IPS-15b (cell line): ENCODE measurements at regions not wholly inside any gene's neighbourhood (a gene's known extent, or its start where the extent isn't known, plus 50 kb on each side); places are given as distances from the start of the nearest gene placed in this dataset.

Experiments
- H3K27me3 ChIP-seq: one replicate; pipeline ENCODE4 v1.6.1; 2013; ENCODE audit warnings: low read length; ENCODE audit not compliant: control insufficient read depth, insufficient read depth
- H3K36me3 ChIP-seq: one replicate; pipeline ENCODE4 v1.6.1; 2013; ENCODE audit warnings: low read length; ENCODE audit not compliant: control insufficient read depth, insufficient read depth
- H3K4me1 ChIP-seq: one replicate; pipeline ENCODE4 v1.6.1; 2013; ENCODE audit warnings: mild to moderate bottlenecking, low read length; ENCODE audit not compliant: control insufficient read depth, insufficient read depth
- H3K4me3 ChIP-seq: one replicate; pipeline ENCODE4 v1.5.1; 2013; ENCODE audit warnings: low read depth, low read length
- H3K9ac ChIP-seq: one replicate; pipeline ENCODE4 v1.6.1; 2013; ENCODE audit warnings: low read depth, mild to moderate bottlenecking, low read length
- H3K9me3 ChIP-seq: one replicate; pipeline ENCODE4 v1.6.1; 2013; ENCODE audit warnings: mild to moderate bottlenecking, low read length; ENCODE audit not compliant: control insufficient read depth, insufficient read depth

GRCh38 chr3:82736696-82737277 is 975.3 kb upstream of the GBE1 start:
- no peaks in the 10 kb centered on the region for H3K9me3 ChIP-seq
- H3K36me3 ChIP-seq, result no peaks in the 10 kb centered on the region
- peaks cover 6% of the 10 kb centered on the region for H3K4me1 ChIP-seq
- H3K9ac ChIP-seq, result no peak overlapping the region
- H3K27me3 ChIP-seq, result no peaks in the 10 kb centered on the region
- H3K4me3 ChIP-seq, result peak overlapping the region; percentile 10

GRCh38 chr3:82715091-82715856 is 953.8 kb upstream of the GBE1 start:
- no peaks in the 10 kb centered on the region for H3K27me3 ChIP-seq
- no peak overlapping the region for H3K4me3 ChIP-seq
- no peaks in the 10 kb centered on the region for H3K4me1 ChIP-seq
- no peaks in the 10 kb centered on the region for H3K36me3 ChIP-seq
- no peaks in the 10 kb centered on the region for H3K9me3 ChIP-seq
- H3K9ac ChIP-seq, result no peak overlapping the region

GRCh38 chr3:82707035-82707434 is 945.6 kb upstream of the GBE1 start:
- no peaks in the 10 kb centered on the region for H3K36me3 ChIP-seq

GRCh38 chr3:82685761-82686160 is 924.3 kb upstream of the GBE1 start:
- Histone ChIP-seq H3K9me3 (no peaks in the 10 kb centered on the region), H3K27me3 (no peaks in the 10 kb centered on the region), H3K36me3 (no peaks in the 10 kb centered on the region), H3K4me1 (no peaks in the 10 kb centered on the region), H3K9ac (no peak overlapping the region), H3K4me3 (no peak overlapping the region)

More at GRCh38 chr3:82707035-82707434, 945.6 kb upstream of the GBE1 start:
- H3K9me3 ChIP-seq, result no peaks in the 10 kb centered on the region
- no peaks in the 10 kb centered on the region for H3K27me3 ChIP-seq
- H3K4me3 ChIP-seq, result no peak overlapping the region
- H3K4me1 ChIP-seq, result no peaks in the 10 kb centered on the region
- H3K9ac ChIP-seq, result no peak overlapping the region

- Histone ChIP-seq H3K36me3 (no peaks in the 10 kb centered on the region), H3K27me3 (no peaks in the 10 kb centered on the region), H3K9ac (no peak overlapping the region), H3K4me3 (no peak overlapping the region), H3K9me3 (no peaks in the 10 kb centered on the region), H3K4me1 (no peaks in the 10 kb centered on the region)
Observed at GRCh38 chr3:82676356-82677026, 915.0 kb upstream of the GBE1 start.

GRCh38 chr3:82672966-82673365 is 911.5 kb upstream of the GBE1 start:
- no peaks in the 10 kb centered on the region for H3K27me3 ChIP-seq
- H3K36me3 ChIP-seq, result no peaks in the 10 kb centered on the region
- no peak overlapping the region for H3K4me3 ChIP-seq
- no peaks in the 10 kb centered on the region for H3K4me1 ChIP-seq
- H3K9ac ChIP-seq, result no peak overlapping the region
- H3K9me3 ChIP-seq, result no peaks in the 10 kb centered on the region

GRCh38 chr3:82671466-82671865 is 910.0 kb upstream of the GBE1 start:
- no peaks in the 10 kb centered on the region for H3K9me3 ChIP-seq
- no peaks in the 10 kb centered on the region for H3K4me1 ChIP-seq

GRCh38 chr3:82654708-82655107 is 893.3 kb upstream of the GBE1 start:
- no peaks in the 10 kb centered on the region for H3K36me3 ChIP-seq
- no peaks in the 10 kb centered on the region for H3K9me3 ChIP-seq
- H3K27me3 ChIP-seq, result no peaks in the 10 kb centered on the region
- no peak overlapping the region for H3K9ac ChIP-seq
- no peak overlapping the region for H3K4me3 ChIP-seq
- H3K4me1 ChIP-seq, result no peaks in the 10 kb centered on the region

More at GRCh38 chr3:82671466-82671865, 910.0 kb upstream of the GBE1 start:
- no peaks in the 10 kb centered on the region for H3K36me3 ChIP-seq
- H3K27me3 ChIP-seq, result no peaks in the 10 kb centered on the region
- H3K4me3 ChIP-seq, result no peak overlapping the region
- no peak overlapping the region for H3K9ac ChIP-seq

- Histone ChIP-seq H3K36me3 (no peaks in the 10 kb centered on the region), H3K4me1 (no peaks in the 10 kb centered on the region), H3K9ac (no peak overlapping the region), H3K9me3 (peaks cover 3% of the 10 kb centered on the region), H3K27me3 (no peaks in the 10 kb centered on the region), H3K4me3 (no peak overlapping the region)
Observed at GRCh38 chr3:82643948-82644347, 882.5 kb upstream of the GBE1 start.

- Histone ChIP-seq H3K36me3 (no peaks in the 10 kb centered on the region), H3K9me3 (peaks cover 3% of the 10 kb centered on the region), H3K4me1 (no peaks in the 10 kb centered on the region), H3K4me3 (no peak overlapping the region), H3K27me3 (no peaks in the 10 kb centered on the region), H3K9ac (no peak overlapping the region)
Observed at GRCh38 chr3:82641701-82642100, 880.3 kb upstream of the GBE1 start.

- Histone ChIP-seq H3K36me3 (no peaks in the 10 kb centered on the region), H3K9ac (no peak overlapping the region), H3K27me3 (no peaks in the 10 kb centered on the region), H3K9me3 (peaks cover 3% of the 10 kb centered on the region), H3K4me1 (no peaks in the 10 kb centered on the region), H3K4me3 (no peak overlapping the region)
Observed at GRCh38 chr3:82640254-82640653, 878.8 kb upstream of the GBE1 start.

GRCh38 chr3:82637574-82637973 is 876.1 kb upstream of the GBE1 start:
- peaks cover 3% of the 10 kb centered on the region for H3K4me1 ChIP-seq
- no peaks in the 10 kb centered on the region for H3K36me3 ChIP-seq
- H3K9me3 ChIP-seq, result peaks cover 3% of the 10 kb centered on the region
- no peak overlapping the region for H3K9ac ChIP-seq
- no peaks in the 10 kb centered on the region for H3K27me3 ChIP-seq
- H3K4me3 ChIP-seq, result no peak overlapping the region
